Endothelial cell of umbilical vein (primary cell): ENCODE measurements at regions not wholly inside any gene's neighbourhood (a gene's known extent, or its start where the extent isn't known, plus 50 kb on each side); places are given as distances from the start of the nearest gene placed in this dataset.

ENCODE experiments used
- BruUV-seq: library from RNA; stranded (reverse); fragments of 400-500 nt; replicated peaks from 2 replicates; lab custom pipeline; 2021; lab: Mats Ljungman, UMichigan
- CTCF ChIA-PET: fragments of 300-600, 350-600 bp; sonication (Branson Sonifier 250); formaldehyde crosslinking; loops from one replicate; lab custom pipeline; 2021; ENCODE audit warnings: antibody characterized with exemption, inconsistent platforms; lab: Charles Lee
- POLR2A ChIA-PET: fragments of 300-600, 350-600 bp; sonication (Branson Sonifier 250); formaldehyde crosslinking; loops from one replicate; lab custom pipeline; 2021; ENCODE audit warnings: antibody characterized with exemption, inconsistent platforms; lab: Charles Lee
- DNase-seq: peaks from one replicate; pipeline ENCODE4 v3.0.0-alpha.2; 2011; ENCODE audit warnings: low read depth, low spot score
- FAIRE-seq: peaks from 2 replicates; lab custom pipeline; 2011; peaks lifted over from hg19 to GRCh38; lab: Jason Lieb, UNC
- H2AFZ ChIP-seq: 2 replicates; pipeline ENCODE4 v1.6.0; 2012; ENCODE audit warnings: low read depth, low read length, control low read depth, inconsistent platforms
- H3K27ac ChIP-seq: 2 replicates; pipeline ENCODE4 v1.5.1; 2011; ENCODE audit warnings: low read depth, mild to moderate bottlenecking, control low read depth, low read length, moderate library complexity; ENCODE audit not compliant: insufficient read depth
- H3K27me3 ChIP-seq, 2 experiments: 2 replicates each; pipeline versions ENCODE4 v1.6.0 to v1.6.1; 2011; ENCODE audit warnings: low read length in 2 of 2, mixed read lengths in 1 of 2; ENCODE audit not compliant: control insufficient read depth in 2 of 2, insufficient read depth in 2 of 2
- H3K36me3 ChIP-seq, 2 experiments: 2 replicates in 1 of 2; 3 replicates in 1 of 2; pipeline ENCODE4 v1.5.1; 2011; ENCODE audit warnings: low read length in 2 of 2, mild to moderate bottlenecking in 1 of 2, moderate library complexity in 1 of 2; ENCODE audit not compliant: control insufficient read depth in 2 of 2, insufficient read depth in 2 of 2; ENCODE audit errors: extremely low read depth in 1 of 2
- H3K4me1 ChIP-seq: 3 replicates; pipeline ENCODE4 v1.5.1; 2011; ENCODE audit warnings: mild to moderate bottlenecking, low read length; ENCODE audit not compliant: control insufficient read depth, insufficient read depth; ENCODE audit errors: extremely low read depth
- H3K4me2 ChIP-seq: 2 replicates; pipeline ENCODE4 v1.6.1; 2011; ENCODE audit warnings: low read length, control low read depth, mixed read lengths; ENCODE audit not compliant: insufficient read depth
- H3K4me3 ChIP-seq, 3 experiments: fragments of 200-600 bp in 1 of 3; sonication (generic), shearing (Covaris generic) in 1 of 3; replicated peaks in 1 of 3; 2 replicates each; pipeline ENCODE4 v1.5.1; 2011 to 2016; ENCODE audit warnings: control low read depth in 3 of 3, low read length in 3 of 3, mild to moderate bottlenecking in 2 of 3, inconsistent platforms in 1 of 3, low read depth in 1 of 3, moderate library complexity in 1 of 3; ENCODE audit not compliant: insufficient read depth in 1 of 3
- H3K79me2 ChIP-seq: 2 replicates; pipeline ENCODE4 v1.6.0; 2012; ENCODE audit warnings: low read length, inconsistent platforms; ENCODE audit not compliant: control insufficient read depth, insufficient read depth
- H3K9ac ChIP-seq: replicated peaks from 2 replicates; pipeline ENCODE3; 2011; ENCODE audit warnings: low read length, control low read depth; ENCODE audit not compliant: insufficient read depth; ENCODE audit errors: extremely low read depth
- H3K9me1 ChIP-seq: replicated peaks from 3 replicates; pipeline ENCODE4 v1.6.0; 2011; ENCODE audit warnings: mild to moderate bottlenecking, low read length; ENCODE audit not compliant: control insufficient read depth, insufficient read depth; ENCODE audit errors: extremely low read depth
- H3K9me3 ChIP-seq: replicated peaks from 2 replicates; pipeline ENCODE4 v1.5.1; 2012; ENCODE audit warnings: low read length, inconsistent platforms; ENCODE audit not compliant: control insufficient read depth, insufficient read depth
- H4K20me1 ChIP-seq: replicated peaks from 2 replicates; pipeline ENCODE3; 2011; ENCODE audit warnings: mild to moderate bottlenecking, low read length; ENCODE audit not compliant: control insufficient read depth, insufficient read depth; ENCODE audit errors: extremely low read depth
- CTCF ChIP-seq, 2 donors: IDR thresholded peaks; 1 replicate in 1 of 2; 2 replicates in 1 of 2; pipeline ENCODE4 v1.5.1; 2011; ENCODE audit warnings: low read length in 2 of 2, mild to moderate bottlenecking in 2 of 2, moderate library complexity in 2 of 2, control low read depth in 1 of 2, inconsistent platforms in 1 of 2, low read depth in 1 of 2; ENCODE audit not compliant: insufficient read depth in 1 of 2; ENCODE audit errors: extremely low read depth in 1 of 2
- FOS ChIP-seq: IDR thresholded peaks from 2 replicates; pipeline ENCODE4 v1.6.1; 2011; ENCODE audit warnings: mild to moderate bottlenecking, low read length, moderate library complexity, borderline replicate concordance; ENCODE audit not compliant: insufficient read depth
- GATA2 ChIP-seq: IDR thresholded peaks from 2 replicates; pipeline ENCODE4 v1.7.0; 2011; ENCODE audit warnings: low read depth, mild to moderate bottlenecking, moderate library complexity, mixed read lengths, low read length; ENCODE audit not compliant: insufficient read length, insufficient read depth
- POLR2A ChIP-seq: IDR thresholded peaks from 2 replicates; pipeline ENCODE4 v1.6.1; 2012; ENCODE audit warnings: low read depth, mild to moderate bottlenecking, control low read depth, low read length
- POLR2AphosphoS5 ChIP-seq: IDR thresholded peaks from 2 replicates; pipeline ENCODE4 v1.6.1; 2012; ENCODE audit warnings: low read depth, mild to moderate bottlenecking, control low read depth, low read length, moderate library complexity; ENCODE audit not compliant: insufficient read depth
- dilution Hi-C: fragments of 300-500 bp; cut with MboI; formaldehyde crosslinking; loops from one replicate; pipeline ENCODE4 v1.15.0; 2019; ENCODE audit warnings: low sequenced_read_pairs; ENCODE audit not compliant: extremely low pct_ligation_motif_present
- intact Hi-C: fragments of 100-400 bp; cut with micrococcal nuclease; formaldehyde crosslinking; loops from one replicate; pipeline ENCODE4 v1.10.0; 2022

GRCh38 chr12:93156086-93156716, 221.5 kb upstream of the NUDT4 start:
- ChIA-PET CTCF (interaction anchor here (0.6 kb wide), 1 partner anchor 17 kb away, joined by 3 read pairs; no protein-coding TSS in a partner anchor), POLR2A (no interaction called here)
- no peaks in the 10 kb centered on the region for H3K36me3 ChIP-seq
- dilution Hi-C loops (no loop called here), intact Hi-C loops (no loop called here)
- DNase-seq = no peak
- H3K4me3 ChIP-seq = no peak overlapping the region
- FAIRE-seq = no peak
- no peaks in the 10 kb centered on the region for H3K79me2 ChIP-seq
- no peaks in the 10 kb centered on the region for H3K9me3 ChIP-seq
- H3K4me1 ChIP-seq = no peaks in the 10 kb centered on the region
- H2AFZ ChIP-seq = no peak overlapping the region
- no peak overlapping the region for H3K4me2 ChIP-seq
- H3K9me1 ChIP-seq = no peaks in the 10 kb centered on the region
- no TSS peak for BruUV-seq
- H3K27me3 ChIP-seq = no peaks in the 10 kb centered on the region
- no peaks in the 10 kb centered on the region for H4K20me1 ChIP-seq
- no peak for TF ChIP-seq POLR2AphosphoS5
- no peak overlapping the region for H3K27ac ChIP-seq
- H3K9ac ChIP-seq = no peak overlapping the region

- POLR2A ChIA-PET = no interaction called here
- intact Hi-C loops = no loop called here
These were observed 220.4 kb upstream of the NUDT4 start for GRCh38 chr12:93157279-93157678.

More at GRCh38 chr12:93157279-93157678, 220.4 kb upstream of the NUDT4 start:
- no peak overlapping the region for H2AFZ ChIP-seq
- DNase-seq = no peak
- FAIRE-seq = no peak
- no peaks in the 10 kb centered on the region for H3K9me1 ChIP-seq
- H3K4me1 ChIP-seq = no peaks in the 10 kb centered on the region
- TF ChIP-seq GATA2 (no peak), POLR2AphosphoS5 (no peak), CTCF (IDR thresholded peaks at IDR 0.05; ENCODE audit: extremely low read depth in 1 of 2, insufficient read depth in 1 of 2, low read depth in 1 of 2, low read length in 2 of 2) (no peak), FOS (no peak), POLR2A (no peak)
- no peaks in the 10 kb centered on the region for H3K27me3 ChIP-seq
- H3K27ac ChIP-seq = no peak overlapping the region
- no peaks in the 10 kb centered on the region for H4K20me1 ChIP-seq
- no TSS peak for BruUV-seq
- no peak overlapping the region for H3K4me2 ChIP-seq
- no peaks in the 10 kb centered on the region for H3K36me3 ChIP-seq
- H3K9me3 ChIP-seq = no peaks in the 10 kb centered on the region
- H3K4me3 ChIP-seq = no peak overlapping the region
- dilution Hi-C loops = no loop called here
- no peaks in the 10 kb centered on the region for H3K79me2 ChIP-seq
- CTCF ChIA-PET = no interaction called here
- H3K9ac ChIP-seq = no peak overlapping the region
